Dendritic cell treated with granulocyte-macrophage colony-stimulating factor and Interleukin-4, amounts not matched to agents 40 ng/mL and 50 ng/mL, for 4 days (primary cell): ENCODE measurements at regions not wholly inside any gene's neighbourhood (a gene's known extent, or its start where the extent isn't known, plus 50 kb on each side); places are given as distances from the start of the nearest gene placed in this dataset.
"Not testable (repeated sequence)": the region's sequence is repeated elsewhere in the genome, so short reads cannot be mapped to it uniquely, and the experiment has no call there.

Experiments
- H3K27ac Mint-ChIP-seq: one replicate; pipeline ENCODE4 v1.8.0; 2022; ENCODE audit warnings: mild to moderate bottlenecking, mixed read lengths
- H3K27me3 Mint-ChIP-seq: one replicate; pipeline ENCODE4 v1.8.0; 2022; ENCODE audit warnings: mild to moderate bottlenecking, mixed read lengths
- H3K36me3 Mint-ChIP-seq: one replicate; pipeline ENCODE4 v1.8.0; 2022; ENCODE audit warnings: low read depth, mixed read lengths
- H3K4me1 Mint-ChIP-seq: one replicate; pipeline ENCODE4 v1.8.0; 2022; ENCODE audit warnings: low read depth, mixed read lengths
- H3K4me3 Mint-ChIP-seq: one replicate; pipeline ENCODE4 v1.8.0; 2022; ENCODE audit warnings: mild to moderate bottlenecking, moderate library complexity, mixed read lengths
- H3K9me3 Mint-ChIP-seq: one replicate; pipeline ENCODE4 v1.8.0; 2022; ENCODE audit warnings: mixed read lengths
- intact Hi-C: fragments of 100-400 bp; cut with micrococcal nuclease; formaldehyde crosslinking; loops from one replicate; pipeline ENCODE4 v1.15.0; 2022

DNA sequence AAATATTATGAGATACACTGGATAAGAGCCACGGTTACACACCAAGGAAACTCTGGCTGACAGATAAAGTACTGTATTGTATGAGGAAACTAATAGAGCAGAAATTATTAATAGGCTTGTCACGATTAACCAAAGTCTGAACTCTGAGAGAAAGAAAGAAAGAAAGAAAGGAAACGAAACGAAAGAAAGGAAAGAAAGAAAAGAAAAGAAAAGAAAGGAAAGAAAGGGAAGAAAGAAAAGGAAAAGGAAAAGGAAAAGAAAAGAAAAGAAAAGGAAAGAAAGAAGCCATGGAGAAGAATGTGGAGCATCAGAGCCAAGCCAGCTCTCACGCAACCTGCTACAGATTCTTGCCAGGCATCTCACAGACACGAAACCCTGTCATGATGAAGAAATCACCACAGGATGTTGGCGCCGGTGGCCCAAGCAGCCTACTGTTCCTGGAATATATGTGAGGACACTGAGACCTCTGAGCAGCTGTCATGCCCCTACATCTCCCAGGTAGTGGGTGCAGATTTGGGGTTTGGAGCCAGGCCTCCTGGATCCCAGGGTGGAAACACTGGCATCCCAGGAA lies 187.4 kb upstream of the LRRC61 start:
- H3K4me3 Mint-ChIP-seq, H3K27ac Mint-ChIP-seq, intact Hi-C loops, H3K4me1 Mint-ChIP-seq, H3K36me3 Mint-ChIP-seq, H3K27me3 Mint-ChIP-seq, H3K9me3 Mint-ChIP-seq: not testable (repeated sequence)

DNA sequence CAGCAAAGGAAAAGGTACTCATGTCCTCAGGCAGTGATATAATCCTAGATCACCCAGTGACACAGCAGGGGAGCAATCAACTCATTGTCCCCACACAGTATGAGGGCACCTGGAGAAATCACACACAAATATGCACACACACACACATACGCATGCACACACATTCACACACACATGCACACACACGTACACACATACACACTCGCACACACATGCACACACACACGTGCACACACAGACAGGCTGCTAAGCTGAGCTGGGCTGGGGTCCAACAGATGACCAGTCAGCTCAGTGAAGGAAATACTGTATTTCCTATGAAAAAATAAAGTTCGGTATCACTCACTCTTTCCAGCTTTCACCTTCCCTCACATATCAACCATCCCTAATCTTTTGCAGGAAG lies 183.3 kb upstream of the LRRC61 start:
- H3K27ac Mint-ChIP-seq, H3K27me3 Mint-ChIP-seq, H3K9me3 Mint-ChIP-seq, intact Hi-C loops, H3K4me3 Mint-ChIP-seq, H3K36me3 Mint-ChIP-seq, H3K4me1 Mint-ChIP-seq: not testable (repeated sequence)

DNA sequence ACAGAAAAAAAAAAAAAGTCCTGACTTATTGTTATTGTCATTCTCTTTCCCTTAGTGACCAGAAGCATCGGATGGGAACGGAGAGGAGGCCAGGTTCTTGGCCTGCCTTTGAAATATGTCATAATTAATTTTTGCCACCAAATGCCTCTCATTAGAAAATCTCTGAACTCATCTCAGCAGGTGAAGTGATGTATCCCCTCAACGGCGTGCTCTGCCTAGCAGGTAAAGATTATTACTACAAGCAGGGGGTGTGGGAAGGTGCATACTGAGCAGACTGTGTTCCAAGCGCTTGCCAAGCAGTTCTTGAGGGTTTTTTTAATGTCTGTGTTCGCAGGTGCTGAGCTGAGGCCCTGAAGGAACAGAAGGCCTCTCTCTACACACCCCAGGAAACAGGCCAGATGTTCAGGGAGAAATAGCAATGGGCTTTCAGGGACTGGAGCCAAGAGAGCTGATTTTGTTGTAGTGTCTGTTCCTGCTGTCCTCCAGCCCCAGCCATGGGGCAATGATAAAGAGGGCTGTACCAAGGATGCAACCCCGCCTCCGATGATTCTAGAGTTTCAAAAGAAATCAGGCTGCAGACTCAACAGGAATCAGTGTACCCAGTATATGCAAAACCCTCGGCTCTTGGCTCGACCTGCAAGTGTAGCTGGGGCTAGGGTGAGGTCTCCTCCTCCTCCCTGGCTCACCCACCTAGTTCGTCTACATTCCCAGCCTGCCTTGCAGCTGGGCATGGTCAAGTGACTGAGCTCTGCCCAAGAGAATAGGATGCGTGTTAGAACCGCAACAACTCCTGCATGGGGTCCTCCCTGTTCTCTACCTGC lies 181.4 kb upstream of the LRRC61 start:
- H3K27ac Mint-ChIP-seq, H3K27me3 Mint-ChIP-seq, H3K36me3 Mint-ChIP-seq, intact Hi-C loops, H3K4me3 Mint-ChIP-seq, H3K4me1 Mint-ChIP-seq, H3K9me3 Mint-ChIP-seq: not testable (repeated sequence)

DNA sequence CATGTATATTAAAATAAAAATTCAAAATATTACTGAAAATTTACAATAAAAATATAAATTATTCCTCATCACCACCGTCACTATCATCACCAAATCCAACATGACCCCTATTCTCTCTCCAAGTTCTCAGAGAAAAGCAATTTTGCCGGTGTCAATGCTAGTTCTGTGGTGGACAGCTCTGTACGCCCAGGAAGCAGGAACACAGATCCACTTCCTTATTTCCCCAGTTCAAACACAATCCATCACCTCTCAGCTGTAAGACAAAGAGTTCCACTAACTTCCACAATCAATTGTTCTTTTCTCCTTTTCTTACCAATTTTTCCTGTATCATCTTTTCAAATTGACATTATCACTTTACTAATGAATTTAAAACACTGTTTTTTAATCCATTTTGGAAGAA lies 177.0 kb upstream of the LRRC61 start:
- not testable (repeated sequence) for H3K27me3 Mint-ChIP-seq

DNA sequence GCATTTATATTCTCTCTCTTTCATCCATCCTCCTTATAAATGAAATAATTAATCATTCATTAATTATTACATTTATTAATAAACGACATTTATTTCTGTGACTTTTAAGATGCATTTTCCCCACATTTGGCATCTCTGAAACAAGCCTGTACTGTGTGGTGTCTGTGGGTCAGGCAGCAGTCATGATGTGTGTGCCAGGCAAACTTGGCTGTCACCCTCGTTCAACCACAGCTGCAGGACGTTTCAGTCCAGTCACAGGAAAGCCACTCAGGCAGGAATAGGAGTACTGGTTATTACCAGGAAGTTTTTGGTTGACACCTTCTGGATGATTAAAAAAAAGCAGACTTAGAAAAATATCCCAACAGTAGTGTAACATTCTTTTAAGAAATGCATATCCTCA lies 175.6 kb upstream of the LRRC61 start:
- H3K4me3 Mint-ChIP-seq, H3K4me1 Mint-ChIP-seq, H3K9me3 Mint-ChIP-seq, H3K27ac Mint-ChIP-seq, intact Hi-C loops, H3K36me3 Mint-ChIP-seq, H3K27me3 Mint-ChIP-seq: not testable (repeated sequence)

More for the DNA sequence above, 177.0 kb upstream of the LRRC61 start:
- H3K27ac Mint-ChIP-seq, H3K36me3 Mint-ChIP-seq, H3K9me3 Mint-ChIP-seq, intact Hi-C loops, H3K4me1 Mint-ChIP-seq, H3K4me3 Mint-ChIP-seq: not testable (repeated sequence)

DNA sequence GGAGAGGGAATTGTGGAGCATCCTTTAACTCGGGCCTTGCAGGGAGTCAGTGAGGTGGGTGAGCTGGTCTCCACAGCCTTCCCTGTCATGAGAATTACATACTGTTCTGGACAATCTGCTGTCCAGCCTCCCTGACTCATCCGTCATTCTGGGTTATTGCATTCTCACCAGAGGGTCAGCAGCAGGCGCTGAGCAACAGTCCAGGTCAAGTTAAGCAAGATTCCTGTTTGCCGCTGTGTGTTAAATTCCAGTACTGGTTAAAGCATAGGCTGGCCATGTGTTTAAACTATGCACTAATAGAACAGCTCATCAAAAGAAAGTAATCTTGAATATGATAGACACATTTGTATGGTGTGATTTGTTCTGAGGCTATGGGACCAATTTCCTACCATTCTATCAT lies 167.1 kb upstream of the LRRC61 start:
- H3K4me3 Mint-ChIP-seq, H3K36me3 Mint-ChIP-seq, H3K9me3 Mint-ChIP-seq, H3K27ac Mint-ChIP-seq, H3K27me3 Mint-ChIP-seq, H3K4me1 Mint-ChIP-seq, intact Hi-C loops: not testable (repeated sequence)

DNA sequence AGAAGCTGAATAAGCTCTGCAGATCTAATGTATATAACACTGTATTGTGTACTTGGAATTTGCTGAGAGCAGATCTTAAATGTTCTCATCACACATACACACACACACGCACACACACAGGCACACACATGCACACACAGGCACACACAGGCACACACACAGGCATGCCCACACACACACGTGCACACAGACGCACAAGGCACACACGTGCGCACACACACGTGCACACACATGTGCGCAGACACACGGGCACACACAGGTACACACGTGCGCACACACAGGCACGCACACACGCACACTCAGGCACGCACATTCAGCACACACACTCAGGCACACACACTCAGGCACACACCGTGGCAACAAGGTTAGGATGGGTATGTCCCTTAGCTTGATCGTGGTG lies 164.5 kb upstream of the LRRC61 start:
- H3K4me1 Mint-ChIP-seq, H3K27me3 Mint-ChIP-seq, H3K4me3 Mint-ChIP-seq, intact Hi-C loops, H3K9me3 Mint-ChIP-seq, H3K36me3 Mint-ChIP-seq, H3K27ac Mint-ChIP-seq: not testable (repeated sequence)

DNA sequence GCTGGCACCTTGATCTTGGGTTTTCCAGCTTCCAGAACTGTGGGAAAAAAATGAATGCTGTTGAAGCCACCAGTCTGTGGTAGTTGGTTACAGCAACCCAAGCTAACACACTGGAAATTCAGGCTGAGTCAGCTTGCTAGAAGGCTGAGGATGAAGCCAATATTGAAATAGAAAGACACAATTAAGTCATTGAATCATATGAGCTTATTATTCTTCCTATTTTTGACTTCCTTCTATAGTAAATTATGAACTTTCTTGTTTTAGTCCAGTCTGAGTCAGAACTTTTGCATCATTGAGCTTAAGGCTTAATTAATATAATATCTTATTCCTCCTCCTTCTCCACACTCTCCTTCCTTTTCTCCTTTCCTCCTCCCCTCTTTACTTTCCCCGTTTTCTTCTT lies 153.6 kb upstream of the LRRC61 start:
- H3K4me3 Mint-ChIP-seq, intact Hi-C loops, H3K9me3 Mint-ChIP-seq, H3K36me3 Mint-ChIP-seq, H3K27me3 Mint-ChIP-seq: not testable (repeated sequence)
- Mint-ChIP-seq H3K27ac (peak overlapping the region; percentile 77), H3K4me1 (peaks cover 10% of the 10 kb centered on the region)

DNA sequence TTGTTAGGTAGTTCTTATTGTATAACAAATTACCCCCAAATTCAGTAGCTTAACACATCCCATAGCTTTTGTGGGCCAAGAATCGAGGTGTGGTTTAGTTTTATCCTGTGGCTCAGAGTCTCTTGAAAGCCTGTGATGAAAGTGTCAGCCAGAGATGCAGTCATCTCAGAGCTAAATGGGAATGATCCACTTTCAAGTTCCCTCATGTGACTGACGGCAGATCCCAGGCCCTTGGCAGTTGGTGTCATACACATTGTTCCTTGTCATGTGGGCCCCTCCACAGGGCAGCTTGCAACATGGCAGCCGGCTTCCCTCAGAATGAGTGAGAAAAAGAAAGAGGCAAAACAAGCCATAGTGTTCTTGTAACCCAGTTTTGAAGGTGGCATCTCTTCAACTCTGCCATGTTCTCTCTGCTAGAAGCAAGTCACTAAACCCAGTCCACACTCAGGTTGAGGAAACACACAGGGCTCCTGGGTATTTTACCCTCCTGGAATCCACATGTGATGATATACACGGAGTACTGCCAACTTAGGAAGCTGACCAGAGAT lies 153.1 kb upstream of the LRRC61 start:
- H3K36me3 Mint-ChIP-seq, intact Hi-C loops, H3K9me3 Mint-ChIP-seq, H3K27me3 Mint-ChIP-seq, H3K4me3 Mint-ChIP-seq: not testable (repeated sequence)
- peak overlapping the region; percentile 77 for H3K27ac Mint-ChIP-seq
- H3K4me1 Mint-ChIP-seq: peaks cover 10% of the 10 kb centered on the region

DNA sequence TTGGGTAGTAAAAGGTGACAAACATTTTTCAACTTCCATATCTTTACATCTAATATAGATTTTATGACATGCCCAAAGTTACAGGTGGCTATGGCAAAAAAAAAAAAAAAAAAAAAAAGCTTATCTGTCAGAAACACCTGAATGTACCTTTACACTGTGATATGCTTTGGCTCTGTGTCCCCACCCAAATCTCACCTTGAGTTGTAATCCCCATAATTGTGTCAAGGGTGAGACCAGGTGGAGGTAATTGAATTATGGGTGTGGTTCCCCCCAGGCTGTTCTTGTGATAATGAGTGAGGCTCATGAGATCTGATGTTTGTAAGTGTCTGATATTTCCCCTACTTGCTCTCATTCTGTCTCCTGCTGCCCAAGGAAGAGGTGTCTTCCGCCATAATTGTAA lies 139.6 kb upstream of the LRRC61 start:
- H3K9me3 Mint-ChIP-seq, H3K27ac Mint-ChIP-seq, intact Hi-C loops, H3K27me3 Mint-ChIP-seq, H3K4me1 Mint-ChIP-seq, H3K36me3 Mint-ChIP-seq, H3K4me3 Mint-ChIP-seq: not testable (repeated sequence)

DNA sequence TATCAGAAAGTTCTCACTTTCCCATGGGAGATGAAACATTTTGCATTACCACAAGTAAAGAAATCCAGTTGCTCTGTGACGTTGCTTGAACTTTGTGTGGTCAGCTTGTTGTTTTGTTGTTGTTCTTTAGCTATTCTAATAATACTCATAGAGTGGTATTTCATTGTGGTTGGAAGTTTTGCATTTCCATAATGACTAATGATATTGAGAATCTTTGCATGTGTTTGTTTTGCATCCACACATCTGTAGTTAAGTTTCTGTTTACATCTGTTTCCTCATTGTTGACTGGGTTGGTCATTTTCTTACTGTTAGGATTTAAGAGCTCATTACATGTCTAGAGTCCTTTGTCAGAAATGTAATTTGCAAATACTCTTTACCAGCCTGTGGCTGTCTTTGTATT lies 133.2 kb upstream of the LRRC61 start:
- H3K36me3 Mint-ChIP-seq, H3K9me3 Mint-ChIP-seq, H3K27ac Mint-ChIP-seq, intact Hi-C loops, H3K4me3 Mint-ChIP-seq, H3K4me1 Mint-ChIP-seq, H3K27me3 Mint-ChIP-seq: not testable (repeated sequence)

DNA sequence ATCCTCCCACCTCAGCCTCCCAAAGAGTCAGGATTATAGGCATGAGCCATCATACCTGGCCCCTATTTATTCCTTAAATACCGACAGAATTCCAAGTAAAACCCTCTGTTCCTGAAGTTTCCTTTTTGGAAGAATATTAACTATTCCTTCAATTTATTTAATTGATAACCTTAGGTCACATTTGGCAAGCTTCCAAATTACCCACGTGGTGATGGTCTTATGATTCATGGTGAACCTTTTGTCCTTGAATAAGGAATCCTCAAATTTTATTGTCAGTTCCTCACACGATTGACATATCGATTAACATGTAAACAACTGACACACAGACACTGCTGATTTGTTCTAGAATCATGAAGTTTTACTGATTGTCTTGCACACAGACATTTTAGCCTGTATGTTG lies 130.6 kb upstream of the LRRC61 start:
- intact Hi-C loops, H3K9me3 Mint-ChIP-seq, H3K4me3 Mint-ChIP-seq, H3K27me3 Mint-ChIP-seq, H3K4me1 Mint-ChIP-seq, H3K36me3 Mint-ChIP-seq, H3K27ac Mint-ChIP-seq: not testable (repeated sequence)

DNA sequence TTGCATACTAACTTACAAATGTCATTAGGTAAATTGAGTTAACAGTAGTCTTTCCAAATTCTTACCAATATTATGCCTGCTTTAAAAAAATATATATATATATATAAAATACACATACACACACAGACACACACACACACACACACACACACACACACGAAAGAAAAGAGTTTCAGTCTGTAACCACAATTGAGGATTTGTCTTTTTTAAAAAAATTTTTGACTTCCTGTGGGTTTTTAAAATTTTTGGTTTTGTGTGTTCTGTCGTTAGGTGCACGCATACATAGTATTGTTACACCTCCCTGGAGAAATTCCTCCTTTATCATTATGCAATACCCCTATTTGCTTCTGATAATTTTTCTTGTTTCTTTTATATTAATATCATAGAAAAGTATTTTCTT lies 129.3 kb upstream of the LRRC61 start:
- H3K27me3 Mint-ChIP-seq, H3K27ac Mint-ChIP-seq, H3K4me3 Mint-ChIP-seq, intact Hi-C loops, H3K9me3 Mint-ChIP-seq, H3K36me3 Mint-ChIP-seq, H3K4me1 Mint-ChIP-seq: not testable (repeated sequence)
